ENCODE measurements at regions not wholly inside any gene's neighbourhood (a gene's known extent, or its start where the extent isn't known, plus 50 kb on each side); places are given as distances from the start of the nearest gene placed in this dataset.

DNA sequence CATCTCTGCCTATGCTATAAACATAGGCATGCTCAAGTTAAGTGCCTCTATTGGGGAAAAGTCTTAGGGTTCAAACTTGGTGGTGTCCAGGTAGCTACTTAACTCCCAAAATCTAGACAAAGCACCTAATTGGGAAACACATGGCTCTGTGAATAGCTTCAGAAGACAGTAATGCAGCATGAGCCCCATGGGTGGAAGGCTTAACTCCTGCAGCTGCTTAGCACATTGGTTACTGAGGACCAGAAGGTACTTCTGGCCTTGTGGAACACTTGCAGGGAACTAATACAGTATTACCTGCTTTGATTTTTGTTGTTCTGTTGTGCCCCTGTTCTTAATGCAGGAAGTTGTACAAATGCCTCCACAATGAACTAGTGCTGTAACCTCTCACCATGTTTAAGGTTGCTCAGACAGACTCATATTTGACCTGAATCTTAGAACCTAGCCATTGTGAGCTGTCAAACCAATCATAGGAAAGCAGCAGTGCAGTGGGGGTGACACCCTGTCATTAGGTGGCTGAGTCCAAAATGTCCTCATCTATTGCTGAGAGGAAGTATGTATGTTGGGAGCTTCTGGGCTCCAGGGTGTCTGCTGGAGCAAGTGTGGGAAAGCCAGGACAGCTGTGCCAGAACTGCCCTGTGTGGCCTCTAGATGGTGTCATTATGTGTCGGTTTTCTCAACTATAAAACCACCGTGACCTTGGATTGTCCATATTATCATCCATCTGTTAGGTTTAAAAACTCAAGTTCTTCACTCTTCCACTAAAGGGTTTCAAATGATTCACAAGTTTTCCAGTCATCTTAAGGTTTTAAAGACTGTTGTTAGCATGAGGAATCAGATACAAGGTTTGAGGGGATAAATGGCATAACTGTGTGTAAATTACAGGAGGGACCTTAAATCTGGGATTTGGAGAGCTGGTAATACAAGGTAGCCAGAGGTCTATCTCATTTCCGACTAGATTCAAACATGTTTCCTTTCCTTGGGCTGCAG, 69.9 kb upstream of the WDR1 start:
- TF ChIP-seq, protein P1, sequence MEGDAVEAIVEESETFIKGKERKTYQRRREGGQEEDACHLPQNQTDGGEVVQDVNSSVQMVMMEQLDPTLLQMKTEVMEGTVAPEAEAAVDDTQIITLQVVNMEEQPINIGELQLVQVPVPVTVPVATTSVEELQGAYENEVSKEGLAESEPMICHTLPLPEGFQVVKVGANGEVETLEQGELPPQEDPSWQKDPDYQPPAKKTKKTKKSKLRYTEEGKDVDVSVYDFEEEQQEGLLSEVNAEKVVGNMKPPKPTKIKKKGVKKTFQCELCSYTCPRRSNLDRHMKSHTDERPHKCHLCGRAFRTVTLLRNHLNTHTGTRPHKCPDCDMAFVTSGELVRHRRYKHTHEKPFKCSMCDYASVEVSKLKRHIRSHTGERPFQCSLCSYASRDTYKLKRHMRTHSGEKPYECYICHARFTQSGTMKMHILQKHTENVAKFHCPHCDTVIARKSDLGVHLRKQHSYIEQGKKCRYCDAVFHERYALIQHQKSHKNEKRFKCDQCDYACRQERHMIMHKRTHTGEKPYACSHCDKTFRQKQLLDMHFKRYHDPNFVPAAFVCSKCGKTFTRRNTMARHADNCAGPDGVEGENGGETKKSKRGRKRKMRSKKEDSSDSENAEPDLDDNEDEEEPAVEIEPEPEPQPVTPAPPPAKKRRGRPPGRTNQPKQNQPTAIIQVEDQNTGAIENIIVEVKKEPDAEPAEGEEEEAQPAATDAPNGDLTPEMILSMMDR (IDR thresholded peaks at IDR 0.05; ENCODE audit: insufficient read depth, low read length, severe bottlenecking) = no peak
- no peak for DNase-seq (ENCODE audit: low read depth)
- no peaks in the 10 kb centered on the region for H3K27me3 ChIP-seq (ENCODE audit: control insufficient read depth, insufficient read depth, low read length)
- H3K36me3 ChIP-seq (ENCODE audit: control insufficient read depth, insufficient read depth, low read length) = no peaks in the 10 kb centered on the region
- no peak overlapping the region for H3K4me3 ChIP-seq (ENCODE audit: low read depth, low read length)
- peak; percentile 77 for FAIRE-seq

DNA sequence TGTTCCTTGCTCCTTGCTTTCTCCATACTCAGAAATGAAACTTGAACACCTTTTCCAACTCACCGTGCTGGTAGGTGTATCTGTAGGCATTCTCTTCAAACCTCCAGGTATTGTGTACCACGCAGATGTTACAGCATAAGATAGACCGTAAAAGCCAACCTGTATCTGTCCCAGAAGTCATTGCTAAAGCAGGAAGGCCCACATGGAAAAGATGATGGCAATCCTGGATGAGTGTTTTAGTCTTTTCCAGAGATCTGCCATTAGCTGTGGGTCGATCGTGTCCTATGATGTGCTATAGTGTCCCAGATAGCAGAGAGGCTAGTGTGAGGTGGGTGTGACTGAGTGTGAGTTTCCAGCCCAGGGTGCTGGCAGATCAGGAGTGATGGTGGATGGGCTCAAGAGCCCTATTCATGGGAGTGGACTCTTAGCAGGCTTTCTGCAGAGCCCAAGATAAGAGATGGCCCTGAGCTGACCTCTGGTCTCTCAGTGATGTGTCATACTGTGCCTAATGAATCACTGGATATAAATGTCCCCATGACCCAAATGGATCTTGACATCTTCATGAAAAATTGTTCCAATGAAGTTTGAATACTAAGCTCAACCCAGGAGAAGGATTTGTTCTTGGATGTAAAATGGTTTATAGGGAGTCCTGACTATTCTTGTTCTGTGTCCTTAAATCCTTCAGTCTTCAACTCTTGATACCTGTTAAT, 69.1 kb upstream of the WDR1 start:
- no peaks in the 10 kb centered on the region for H3K27me3 ChIP-seq (ENCODE audit: control insufficient read depth, insufficient read depth, low read length)
- no peak overlapping the region for H3K4me3 ChIP-seq (ENCODE audit: low read depth, low read length)
- H3K36me3 ChIP-seq (ENCODE audit: control insufficient read depth, insufficient read depth, low read length) = no peaks in the 10 kb centered on the region
- DNase-seq (ENCODE audit: low read depth) (no peak), FAIRE-seq (no peak)
- TF ChIP-seq, protein P1 (IDR thresholded peaks at IDR 0.05; ENCODE audit: insufficient read depth, low read length, severe bottlenecking) = no peak

DNA sequence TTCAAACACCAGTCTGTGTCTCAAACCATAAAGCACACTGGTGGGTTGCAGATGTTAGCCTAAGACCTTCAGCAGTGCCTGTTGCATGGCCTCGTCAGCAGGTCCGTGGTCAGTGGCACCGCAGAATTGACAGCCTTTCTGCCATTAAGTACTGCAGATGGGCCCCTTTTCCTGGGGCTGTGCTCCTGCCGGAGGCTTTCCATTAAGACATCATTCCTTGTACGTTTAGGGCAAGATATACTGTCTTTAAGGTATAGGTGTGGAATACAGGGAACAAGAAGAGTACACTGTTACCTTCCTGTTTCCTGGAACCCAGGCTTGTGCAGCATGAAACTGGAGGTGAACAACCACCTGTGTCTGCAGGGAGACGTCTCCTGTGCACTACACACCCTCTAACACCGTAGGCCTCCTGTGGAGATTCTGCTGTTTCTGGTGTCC, 67.9 kb upstream of the WDR1 start:
- no peak overlapping the region for H3K4me3 ChIP-seq (ENCODE audit: low read depth, low read length)
- DNase-seq (ENCODE audit: low read depth) (no peak), FAIRE-seq (no peak)
- TF ChIP-seq, protein P1 (IDR thresholded peaks at IDR 0.05; ENCODE audit: insufficient read depth, low read length, severe bottlenecking) = no peak
- no peaks in the 10 kb centered on the region for H3K27me3 ChIP-seq (ENCODE audit: control insufficient read depth, insufficient read depth, low read length)
- H3K36me3 ChIP-seq (ENCODE audit: control insufficient read depth, insufficient read depth, low read length) = no peaks in the 10 kb centered on the region

DNA sequence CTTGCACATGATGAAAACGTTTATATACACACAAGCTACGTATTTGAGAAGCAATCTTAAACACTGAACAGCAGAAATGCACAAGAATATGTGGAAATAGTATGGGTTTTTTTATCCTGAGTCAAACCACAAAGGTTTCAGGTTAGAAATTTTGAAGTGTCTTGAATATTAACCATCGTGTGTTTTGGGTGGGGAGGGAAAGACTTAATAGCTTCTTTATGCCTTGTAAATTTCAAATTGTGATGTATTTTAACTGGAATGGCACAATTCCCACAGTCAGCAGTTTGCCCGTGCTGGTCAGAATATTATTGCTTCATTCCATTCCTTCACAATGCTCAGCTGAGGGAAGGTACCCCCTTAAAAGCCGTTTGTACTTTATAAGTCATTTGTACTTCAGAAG, 67.4 kb upstream of the WDR1 start:
- DNase-seq (ENCODE audit: low read depth) (no peak), FAIRE-seq (no peak)
- Histone ChIP-seq H3K36me3 (ENCODE audit: control insufficient read depth, insufficient read depth, low read length) (no peaks in the 10 kb centered on the region), H3K27me3 (ENCODE audit: control insufficient read depth, insufficient read depth, low read length) (no peaks in the 10 kb centered on the region), H3K4me3 (ENCODE audit: low read depth, low read length) (no peak overlapping the region)
- TF ChIP-seq, protein P1 (IDR thresholded peaks at IDR 0.05; ENCODE audit: insufficient read depth, low read length, severe bottlenecking) = no peak

DNA sequence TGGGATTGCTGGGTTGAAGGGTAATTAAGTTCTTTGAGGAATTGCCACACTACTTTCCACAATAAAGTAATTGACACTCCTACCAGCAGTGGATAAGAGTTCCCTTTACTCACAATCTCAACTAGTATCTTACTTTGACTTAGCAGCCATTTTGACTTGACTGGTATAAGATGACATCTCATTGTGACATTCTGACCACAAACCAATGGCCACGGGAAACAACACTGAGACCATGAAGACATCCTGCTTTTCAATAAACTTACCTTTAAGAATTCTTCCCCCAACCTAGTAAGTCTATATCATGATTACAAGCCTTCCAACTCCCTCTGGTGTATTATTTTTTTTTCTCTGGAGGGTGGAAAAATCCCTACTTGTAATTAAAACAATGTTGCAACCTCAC, 66.9 kb upstream of the WDR1 start:
- no peak overlapping the region for H3K4me3 ChIP-seq (ENCODE audit: low read depth, low read length)
- H3K27me3 ChIP-seq (ENCODE audit: control insufficient read depth, insufficient read depth, low read length) = no peaks in the 10 kb centered on the region
- H3K36me3 ChIP-seq (ENCODE audit: control insufficient read depth, insufficient read depth, low read length) = no peaks in the 10 kb centered on the region
- TF ChIP-seq, protein P1 (IDR thresholded peaks at IDR 0.05; ENCODE audit: insufficient read depth, low read length, severe bottlenecking) = no peak
- DNase-seq (ENCODE audit: low read depth) (no peak), FAIRE-seq (no peak)
